PC-3 (cell line): ENCODE measurements at regions not wholly inside any gene's neighbourhood (a gene's known extent, or its start where the extent isn't known, plus 50 kb on each side); places are given as distances from the start of the nearest gene placed in this dataset.

Experiments used
- ATAC-seq: fragments of 200-7000 bp; cut with Tn5 transposase; 2 replicates; pipeline ENCODE4 v1.9.1; 2020; ENCODE audit warnings: mild to moderate bottlenecking, moderate library complexity
- BruUV-seq: library from RNA; stranded (reverse); fragments of 400-500 nt; replicated peaks from 2 replicates; lab custom pipeline; 2021; lab: Mats Ljungman, UMichigan
- CTCF ChIA-PET: fragments of 300-600 bp; sonication (Branson Sonifier 250); formaldehyde crosslinking; loops from one replicate; lab custom pipeline; 2022; ENCODE audit warnings: antibody characterized with exemption; lab: Charles Lee
- POLR2A ChIA-PET: fragments of 300-600 bp; sonication (Branson Sonifier 250); formaldehyde crosslinking; loops from one replicate; lab custom pipeline; 2022; ENCODE audit warnings: antibody characterized with exemption; ENCODE audit not compliant: unreplicated experiment; lab: Charles Lee
- DNase-seq: peaks from one replicate; pipeline ENCODE4 v3.0.0-alpha.2; 2015
- H2AFZ ChIP-seq: fragments of 300-600 bp; sonication (generic); 2 replicates; pipeline ENCODE4 v1.6.0; 2016; ENCODE audit warnings: antibody characterized with exemption, low read length
- H3F3A ChIP-seq: fragments of 300-600 bp; sonication (generic); one replicate; pipeline ENCODE4 v1.6.0; 2017; ENCODE audit warnings: antibody characterized with exemption, low read length, control low read depth, mild to moderate bottlenecking; ENCODE audit not compliant: unreplicated experiment
- H3K27ac ChIP-seq: fragments of 300-600 bp; sonication (generic); 2 replicates; pipeline ENCODE4 v1.5.1; 2016; ENCODE audit warnings: mild to moderate bottlenecking, low read length
- H3K27me3 ChIP-seq: fragments of 300-600 bp; sonication (generic); 2 replicates; pipeline ENCODE4 v1.6.1; 2016; ENCODE audit warnings: low read length, mixed read lengths
- H3K36me3 ChIP-seq: fragments of 300-600 bp; sonication (generic); 2 replicates; pipeline ENCODE4 v1.6.1; 2016; ENCODE audit warnings: low read depth, mixed run types, low read length, mixed read lengths
- H3K4me1 ChIP-seq: fragments of 300-600 bp; sonication (generic); 2 replicates; pipeline ENCODE4 v1.5.1; 2016; ENCODE audit warnings: low read length; ENCODE audit not compliant: insufficient read depth
- H3K4me2 ChIP-seq: fragments of 300-600 bp; sonication (generic); 2 replicates; pipeline ENCODE4 v1.6.0; 2016; ENCODE audit warnings: low read length
- H3K4me3 ChIP-seq: fragments of 300-600 bp; sonication (generic); 2 replicates; pipeline ENCODE4 v1.5.1; 2016; ENCODE audit warnings: mild to moderate bottlenecking, low read length, mixed read lengths
- H3K79me2 ChIP-seq: fragments of 300-600 bp; sonication (generic); 2 replicates; pipeline ENCODE4 v1.6.1; 2017; ENCODE audit warnings: low read length, mixed read lengths
- H3K9ac ChIP-seq: fragments of 300-600 bp; sonication (generic); 2 replicates; pipeline ENCODE4 v1.6.0; 2016; ENCODE audit warnings: mild to moderate bottlenecking, low read length
- H3K9me2 ChIP-seq: fragments of 300-600 bp; sonication (generic); replicated peaks from 2 replicates; pipeline ENCODE4 v1.6.1; 2016; ENCODE audit warnings: mixed run types, low read length, mixed read lengths
- H3K9me3 ChIP-seq: fragments of 300-600 bp; sonication (generic); 2 replicates; pipeline ENCODE4 v1.6.1; 2016; ENCODE audit warnings: low read length, mixed read lengths
- H4K20me1 ChIP-seq: fragments of 300-600 bp; sonication (generic); 2 replicates; pipeline ENCODE4 v1.6.1; 2016; ENCODE audit warnings: low read length, mixed read lengths
- CTCF ChIP-seq: fragments of 300-600 bp; sonication (generic); conservative IDR thresholded peaks from 2 replicates; pipeline ENCODE4 v1.5.1; 2017; ENCODE audit warnings: antibody characterized with exemption, low read depth, mild to moderate bottlenecking, low read length
- EZH2 ChIP-seq: fragments of 300-600 bp; sonication (generic); IDR thresholded peaks from one replicate; pipeline ENCODE4 v1.6.1; 2017; ENCODE audit warnings: antibody characterized with exemption, mild to moderate bottlenecking, low read length; ENCODE audit not compliant: unreplicated experiment
- EZH2phosphoT487 ChIP-seq: fragments of 300-600 bp; sonication (generic); IDR thresholded peaks from 2 replicates; pipeline ENCODE4 v1.6.1; 2018; ENCODE audit warnings: mild to moderate bottlenecking, antibody characterized with exemption, low read length, borderline replicate concordance
- intact Hi-C: fragments of 100-400 bp; cut with micrococcal nuclease; formaldehyde crosslinking; loops from 2 replicates; pipeline ENCODE4 v1.9.0; 2023

GRCh38 chr7:156510966-156511365 is 129.6 kb upstream of the RNF32 start:
- Histone ChIP-seq H2AFZ (no peak overlapping the region), H3K27me3 (peaks cover 18% of the 10 kb centered on the region; the same call in 1 of the 2 replicates), H3K9me2 (no peaks in the 10 kb centered on the region), H3F3A (no peaks in the 10 kb centered on the region), H3K4me2 (no peak overlapping the region), H4K20me1 (no peaks in the 10 kb centered on the region), H3K9ac (no peak overlapping the region), H3K9me3 (0 out of 2 replicates have a peak, but pooled peaks cover 5% of the 10 kb centered on the region), H3K36me3 (no peaks in the 10 kb centered on the region), H3K4me3 (no peak overlapping the region), H3K4me1 (no peaks in the 10 kb centered on the region), H3K79me2 (no peaks in the 10 kb centered on the region), H3K27ac (no peak overlapping the region)
- TF ChIP-seq EZH2 (no peak), CTCF (no peak), EZH2phosphoT487 (no peak)
- ChIA-PET CTCF (no interaction called here), POLR2A (no interaction called here)
- ATAC-seq (no peak), DNase-seq (no peak)
- BruUV-seq, result no TSS peak
- intact Hi-C loops, result no loop called here

GRCh38 chr7:156509216-156509615 is 131.4 kb upstream of the RNF32 start:
- no peak for ATAC-seq
- ChIA-PET POLR2A (no interaction called here), CTCF (no interaction called here)
- Histone ChIP-seq H3K27ac (no peak overlapping the region), H3K4me1 (no peaks in the 10 kb centered on the region), H3K9ac (no peak overlapping the region), H3K9me2 (no peaks in the 10 kb centered on the region), H3K27me3 (0 out of 2 replicates have a peak, but pooled peaks cover 18% of the 10 kb centered on the region), H3F3A (no peaks in the 10 kb centered on the region), H3K9me3 (0 out of 2 replicates have a peak, but pooled peaks cover 5% of the 10 kb centered on the region), H3K4me2 (no peak overlapping the region), H3K4me3 (no peak overlapping the region), H3K36me3 (no peaks in the 10 kb centered on the region), H2AFZ (no peak overlapping the region), H3K79me2 (no peaks in the 10 kb centered on the region), H4K20me1 (no peaks in the 10 kb centered on the region)
- no TSS peak for BruUV-seq
- no peak for DNase-seq
- intact Hi-C loops, result no loop called here
- no peak for TF ChIP-seq EZH2
- no peak for TF ChIP-seq CTCF
- TF ChIP-seq EZH2phosphoT487, result no peak

GRCh38 chr7:156505876-156506275 is 134.7 kb upstream of the RNF32 start:
- H3K4me2 ChIP-seq, result no peak overlapping the region
- ChIA-PET POLR2A (no interaction called here), CTCF (no interaction called here)
- intact Hi-C loops, result no loop called here
- H3F3A ChIP-seq, result no peaks in the 10 kb centered on the region
- H4K20me1 ChIP-seq, result no peaks in the 10 kb centered on the region
- H3K36me3 ChIP-seq, result no peaks in the 10 kb centered on the region
- H2AFZ ChIP-seq, result no peak overlapping the region
- no peaks in the 10 kb centered on the region for H3K9me3 ChIP-seq
- H3K9me2 ChIP-seq, result no peaks in the 10 kb centered on the region
- no peak overlapping the region for H3K9ac ChIP-seq
- TF ChIP-seq EZH2phosphoT487 (no peak), CTCF (no peak), EZH2 (no peak)
- 0 out of 2 replicates have a peak, but pooled peaks cover 18% of the 10 kb centered on the region for H3K27me3 ChIP-seq
- ATAC-seq (no peak), DNase-seq (no peak)
- H3K4me3 ChIP-seq, result no peak overlapping the region
- H3K79me2 ChIP-seq, result no peaks in the 10 kb centered on the region
- no peaks in the 10 kb centered on the region for H3K4me1 ChIP-seq
- no peak overlapping the region for H3K27ac ChIP-seq
- no TSS peak for BruUV-seq
